ENCODE measurements at regions not wholly inside any gene's neighbourhood (a gene's known extent, or its start where the extent isn't known, plus 50 kb on each side); places are given as distances from the start of the nearest gene placed in this dataset.
A peak's percentile ranks its signal among the peaks of the same experiment; 100 is the strongest.

DNA sequence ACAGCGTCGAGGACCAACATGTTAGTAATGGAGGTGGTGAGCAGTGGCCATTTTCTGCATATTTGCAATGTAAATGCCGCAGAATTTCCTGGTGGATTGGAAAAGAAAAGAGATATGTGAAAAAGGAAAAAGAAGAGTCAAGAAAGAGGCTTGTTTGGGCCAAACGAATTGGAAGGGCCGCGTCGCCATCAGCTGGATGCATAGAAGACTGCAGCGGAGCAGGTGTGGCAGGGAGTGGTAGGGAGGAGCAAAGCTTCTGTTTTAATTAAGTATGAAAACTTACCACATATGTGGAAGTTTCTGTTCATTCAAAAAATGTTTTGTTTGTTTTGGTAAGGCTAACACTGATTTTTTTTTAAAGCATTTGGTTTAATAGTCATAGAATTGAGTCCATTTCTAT, 690.7 kb downstream of the NCAM2 start:
- no peaks in the 10 kb centered on the region for H3K79me1 ChIP-seq (ENCODE audit: low read depth, low read length)
- H3K4me2 ChIP-seq (ENCODE audit: insufficient read depth in 1 of 2, low read depth in 2 of 2, low read length in 2 of 2), result no peak overlapping the region
- no peaks in the 10 kb centered on the region for H4K20me1 ChIP-seq (replicated peaks in 1 of 2; ENCODE audit: control insufficient read depth in 1 of 2, insufficient read depth in 2 of 2, low read length in 2 of 2)
- no peak overlapping the region for H2BK12ac ChIP-seq (ENCODE audit: low read depth, low read length)
- H3K56ac ChIP-seq (replicated peaks; ENCODE audit: insufficient read length, low read depth, low read length), result no peak overlapping the region
- no peak overlapping the region for H2BK120ac ChIP-seq (replicated peaks; ENCODE audit: low read depth, low read length)
- H3K27me3 ChIP-seq (replicated peaks in 1 of 4; ENCODE audit: control insufficient read depth in 3 of 4, extremely low read depth in 1 of 4, insufficient read depth in 3 of 4, low read length in 3 of 4), result no peaks in the 10 kb centered on the region
- 48% methylated on average over 8 of the region's 8 CpGs; no CpG with 5 or more reads in 1 of the 2 experiments for WGBS, 2 experiments (ENCODE audit: extremely low coverage in 1 of 2, insufficient coverage in 1 of 2, insufficient read length in 1 of 2, insufficient replicate concordance in 2 of 2, low coverage in 1 of 2, low lambda C conversion rate in 2 of 2, missing lambda C conversion rate in 1 of 2)
- no peaks in the 10 kb centered on the region for H3K4me1 ChIP-seq (replicated peaks in 1 of 4; ENCODE audit: control insufficient read depth in 3 of 4, insufficient read depth in 4 of 4, low read length in 3 of 4)
- H3K23ac ChIP-seq (ENCODE audit: insufficient read length), result no peak overlapping the region
- TF ChIP-seq HDAC2 (IDR thresholded peaks at IDR 0.05; ENCODE audit: borderline replicate concordance in 1 of 2, low read depth in 2 of 2, low read length in 2 of 2) (no peak), BACH1 (IDR thresholded peaks at IDR 0.05; ENCODE audit: low read length) (no peak), YY1 (IDR thresholded peaks at IDR 0.05; ENCODE audit: low read depth, low read length) (no peak), SP4 (IDR thresholded peaks at IDR 0.05; ENCODE audit: low read length) (no peak), SIRT6 (IDR thresholded peaks at IDR 0.05; ENCODE audit: low read length) (no peak), NANOG (IDR thresholded peaks at IDR 0.05; ENCODE audit: insufficient read depth, low read depth, low read length, poor library complexity, severe bottlenecking) (no peak), RAD21 (IDR thresholded peaks at IDR 0.05 in 1 of 2, conservative IDR thresholded peaks at IDR 0.05 in 1 of 2; ENCODE audit: low read depth in 2 of 2, low read length in 2 of 2) (peak; percentile 92 to 93), POU5F1 (IDR thresholded peaks at IDR 0.05; ENCODE audit: low read depth, low read length) (no peak)
- TF ChIP-seq, protein P1, sequence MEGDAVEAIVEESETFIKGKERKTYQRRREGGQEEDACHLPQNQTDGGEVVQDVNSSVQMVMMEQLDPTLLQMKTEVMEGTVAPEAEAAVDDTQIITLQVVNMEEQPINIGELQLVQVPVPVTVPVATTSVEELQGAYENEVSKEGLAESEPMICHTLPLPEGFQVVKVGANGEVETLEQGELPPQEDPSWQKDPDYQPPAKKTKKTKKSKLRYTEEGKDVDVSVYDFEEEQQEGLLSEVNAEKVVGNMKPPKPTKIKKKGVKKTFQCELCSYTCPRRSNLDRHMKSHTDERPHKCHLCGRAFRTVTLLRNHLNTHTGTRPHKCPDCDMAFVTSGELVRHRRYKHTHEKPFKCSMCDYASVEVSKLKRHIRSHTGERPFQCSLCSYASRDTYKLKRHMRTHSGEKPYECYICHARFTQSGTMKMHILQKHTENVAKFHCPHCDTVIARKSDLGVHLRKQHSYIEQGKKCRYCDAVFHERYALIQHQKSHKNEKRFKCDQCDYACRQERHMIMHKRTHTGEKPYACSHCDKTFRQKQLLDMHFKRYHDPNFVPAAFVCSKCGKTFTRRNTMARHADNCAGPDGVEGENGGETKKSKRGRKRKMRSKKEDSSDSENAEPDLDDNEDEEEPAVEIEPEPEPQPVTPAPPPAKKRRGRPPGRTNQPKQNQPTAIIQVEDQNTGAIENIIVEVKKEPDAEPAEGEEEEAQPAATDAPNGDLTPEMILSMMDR (IDR thresholded peaks at IDR 0.05; ENCODE audit: control extremely low read depth in 1 of 3, insufficient read depth in 1 of 3, low read depth in 1 of 3, low read length in 3 of 3), result peak; percentile 65 to 77 (median 76)
- no peak overlapping the region for H4K91ac ChIP-seq (replicated peaks; ENCODE audit: insufficient read length, low read length)
- H2BK5ac ChIP-seq (ENCODE audit: low read depth, low read length), result no peak overlapping the region
- no peaks in the 10 kb centered on the region for H3K23me2 ChIP-seq (ENCODE audit: low read depth, low read length)
- H3K9ac ChIP-seq (replicated peaks in 1 of 4; ENCODE audit: extremely low read depth in 1 of 4, low read depth in 3 of 4, low read length in 3 of 4), result no peak overlapping the region
- no peak overlapping the region for H2AK5ac ChIP-seq (ENCODE audit: low read depth, low read length)
- no peak overlapping the region for H2BK20ac ChIP-seq (ENCODE audit: low read length)
- H4K8ac ChIP-seq (ENCODE audit: extremely low read depth, insufficient read depth, low read length), result no peak overlapping the region
- CTCF ChIA-PET (ENCODE audit: partially characterized antibody), result interaction anchor here (0.9 to 1.7 kb wide), 4 partner anchors 233 to 685 kb away, joined by 3 to 6 read pairs (median 4); no protein-coding TSS in a partner anchor
- POLR2A ChIA-PET (ENCODE audit: partially characterized antibody), result no interaction called here
- FAIRE-seq (peak; percentile 71), DNase-seq (ENCODE audit: low read depth in 1 of 2, low spot score in 2 of 2) (peak; percentile 27 to 56)
- no peak overlapping the region for H4K5ac ChIP-seq (ENCODE audit: insufficient read length, low read depth, low read length)
- H3K4ac ChIP-seq (replicated peaks; ENCODE audit: insufficient read length, low read depth, low read length), result no peak overlapping the region
- no peak overlapping the region for H2BK15ac ChIP-seq (ENCODE audit: low read length)
- H3K79me2 ChIP-seq (ENCODE audit: control insufficient read depth in 1 of 2, insufficient read depth in 2 of 2, low read length in 2 of 2), result no peaks in the 10 kb centered on the region
- no peak overlapping the region for H3K18ac ChIP-seq (ENCODE audit: extremely low read depth, low read length)
- H3K27ac ChIP-seq (ENCODE audit: low read depth, low read length), result no peak overlapping the region
- peak overlapping the region; percentile 86; the same call in 1 of the 2 replicates for H2AFZ ChIP-seq (ENCODE audit: low read length)
- H3K9me3 ChIP-seq (ENCODE audit: insufficient read depth in 2 of 2, low read depth in 1 of 2, low read length in 1 of 2), result no peaks in the 10 kb centered on the region
- H3K14ac ChIP-seq (ENCODE audit: insufficient read length), result no peak overlapping the region
- H3K36me3 ChIP-seq (ENCODE audit: control insufficient read depth in 2 of 4, insufficient read depth in 4 of 4, low read length in 3 of 4), result no peaks in the 10 kb centered on the region
- H3K4me3 ChIP-seq (ENCODE audit: extremely low read depth in 1 of 4, insufficient read depth in 2 of 4, low read depth in 3 of 4, low read length in 4 of 4), result no peak overlapping the region

Data from H1 (cell line).